HepG2 (cell line): ENCODE measurements at regions not wholly inside any gene's neighbourhood (a gene's known extent, or its start where the extent isn't known, plus 50 kb on each side); places are given as distances from the start of the nearest gene placed in this dataset.

Experiments used
- ATAC-seq: fragments of 200-7000 bp; cut with Tn5 transposase; 3 replicates; pipeline ENCODE4 v1.9.1; 2020; ENCODE audit warnings: mild to moderate bottlenecking, moderate library complexity
- BruUV-seq: library from RNA; stranded (reverse); fragments of 400-500 nt; replicated peaks from 2 replicates; lab custom pipeline; 2021; lab: Mats Ljungman, UMichigan
- CTCF ChIA-PET: fragments of 300-600 bp; formaldehyde crosslinking; extraction: SDS; loops from one replicate; lab custom pipeline; 2021; ENCODE audit warnings: low total read pairs, inconsistent platforms, low intra/inter-chr PET ratio; lab: Yijun Ruan, JAX
- POLR2A ChIA-PET: fragments of 350-600 bp; sonication (Branson Sonifier 250); formaldehyde crosslinking; loops from one replicate; lab custom pipeline; 2020; ENCODE audit warnings: antibody characterized with exemption, inconsistent platforms; lab: Yijun Ruan, JAX
- DNase-seq: peaks from one replicate; pipeline ENCODE4 v3.0.0-alpha.2; 2015; ENCODE audit warnings: low spot score
- FAIRE-seq: peaks from 3 replicates; lab custom pipeline; 2011; peaks lifted over from hg19 to GRCh38; lab: Jason Lieb, UNC
- H2AFZ ChIP-seq: one replicate; pipeline ENCODE4 v1.6.1; 2011; ENCODE audit warnings: low read length, inconsistent platforms
- H3K27ac ChIP-seq: fragments of 300-600 bp; 3 replicates; pipeline ENCODE4 v1.8.0; 2011; ENCODE audit warnings: mixed run types, mild to moderate bottlenecking, mixed read lengths, low read length, inconsistent platforms; ENCODE audit not compliant: insufficient read depth; ENCODE audit errors: extremely low read length
- H3K27me3 ChIP-seq, 2 experiments: fragments of 200-600 bp in 1 of 2; 2 replicates in 1 of 2; 3 replicates in 1 of 2; pipeline versions ENCODE4 v1.6.0 to v1.8.0; 2011; ENCODE audit warnings: low read length in 2 of 2, mild to moderate bottlenecking in 2 of 2, moderate library complexity in 2 of 2, inconsistent platforms in 1 of 2; ENCODE audit not compliant: insufficient read depth in 2 of 2, control insufficient read depth in 1 of 2
- H3K36me3 ChIP-seq, 2 experiments: fragments of 200-600 bp in 1 of 2; replicated peaks in 1 of 2; 2 replicates in 1 of 2; 3 replicates in 1 of 2; pipeline versions ENCODE4 v1.5.1 to v1.8.0; 2011; ENCODE audit warnings: low read length in 2 of 2, inconsistent platforms in 1 of 2; ENCODE audit not compliant: insufficient read depth in 2 of 2, control insufficient read depth in 1 of 2
- H3K4me1 ChIP-seq: 2 replicates; pipeline ENCODE4 v1.5.1; 2012; ENCODE audit warnings: low read length, inconsistent platforms; ENCODE audit not compliant: insufficient read depth
- H3K4me2 ChIP-seq: 2 replicates; pipeline ENCODE4 v1.6.0; 2011; ENCODE audit warnings: low read depth, low read length, inconsistent platforms
- H3K4me3 ChIP-seq, 3 experiments: fragments of 200-600 bp in 1 of 3; sonication (generic), shearing (Covaris generic) in 1 of 3; replicated peaks in 1 of 3; 2 replicates each; pipeline ENCODE4 v1.5.1; 2011 to 2016; ENCODE audit warnings: low read length in 3 of 3, inconsistent platforms in 2 of 3, low read depth in 2 of 3, mild to moderate bottlenecking in 2 of 3, control low read depth in 1 of 3, mixed read lengths in 1 of 3; ENCODE audit not compliant: insufficient read depth in 1 of 3
- H3K79me2 ChIP-seq: one replicate; pipeline ENCODE4 v1.6.1; 2011; ENCODE audit warnings: low read length, inconsistent platforms; ENCODE audit not compliant: insufficient read depth
- H3K9ac ChIP-seq: 2 replicates; pipeline ENCODE4 v1.6.0; 2011; ENCODE audit warnings: mild to moderate bottlenecking, low read depth, low read length, inconsistent platforms; ENCODE audit not compliant: insufficient read depth
- H3K9me3 ChIP-seq: 2 replicates; pipeline ENCODE4 v1.5.1; 2012; ENCODE audit warnings: mild to moderate bottlenecking, low read length
- H4K20me1 ChIP-seq: 2 replicates; pipeline ENCODE4 v1.6.0; 2011; ENCODE audit warnings: inconsistent platforms, mild to moderate bottlenecking, low read length, moderate library complexity; ENCODE audit not compliant: insufficient read depth
- CAMTA2 ChIP-seq: sonication (generic); formaldehyde crosslinking; IDR thresholded peaks from 2 replicates; pipeline ENCODE4 v1.4.0; 2020; ENCODE audit warnings: mild to moderate bottlenecking, missing genetic modification reagents, borderline replicate concordance
- HNRNPLL ChIP-seq: fragments of 200-400 bp; formaldehyde crosslinking; IDR thresholded peaks from 2 replicates; pipeline ENCODE4 v1.6.1; 2017; ENCODE audit warnings: mild to moderate bottlenecking, low read depth, low read length; ENCODE audit not compliant: poor library complexity, severe bottlenecking
- KLF13 ChIP-seq: sonication (generic); formaldehyde crosslinking; IDR thresholded peaks from 2 replicates; pipeline ENCODE4 v1.4.0; 2020; ENCODE audit warnings: mild to moderate bottlenecking, missing genetic modification reagents
- LCORL ChIP-seq, 2 experiments: fragments of 450-650 bp in 1 of 2; sonication (generic) in 1 of 2; formaldehyde crosslinking in 1 of 2; IDR thresholded peaks; 2 replicates each; pipeline versions ENCODE4 v1.5.0 to v1.6.1; 2017 to 2020; ENCODE audit warnings: antibody characterized with exemption in 1 of 2, missing genetic modification reagents in 1 of 2
- MNT ChIP-seq: fragments of 450-650 bp; IDR thresholded peaks from 2 replicates; pipeline ENCODE4 v1.6.1; 2016
- NR2C2 ChIP-seq: sonication (generic); formaldehyde crosslinking; IDR thresholded peaks from 2 replicates; pipeline ENCODE4 v1.4.0; 2020; ENCODE audit warnings: missing genetic modification reagents, mild to moderate bottlenecking, moderate library complexity, borderline replicate concordance
- PBX3 ChIP-seq: sonication (generic); formaldehyde crosslinking; IDR thresholded peaks from 2 replicates; pipeline ENCODE4 v1.8.1; 2023; ENCODE audit warnings: missing genetic modification reagents, inconsistent platforms, borderline replicate concordance
- REXO4 ChIP-seq: sonication (generic); formaldehyde crosslinking; IDR thresholded peaks from 2 replicates; pipeline ENCODE4 v1.8.0; 2022; ENCODE audit warnings: missing genetic modification reagents, mild to moderate bottlenecking, borderline replicate concordance
- SMC3 ChIP-seq: IDR thresholded peaks from 2 replicates; pipeline ENCODE4 v1.6.1; 2011; ENCODE audit warnings: low read length, improper control_type of control experiment
- ZNF124 ChIP-seq: sonication (generic); formaldehyde crosslinking; IDR thresholded peaks from 2 replicates; pipeline ENCODE4 v1.4.0; 2020; ENCODE audit warnings: missing genetic modification reagents
- ZNF230 ChIP-seq: sonication (generic); formaldehyde crosslinking; IDR thresholded peaks from 2 replicates; pipeline ENCODE4 v1.4.0; 2020; ENCODE audit warnings: mild to moderate bottlenecking, missing genetic modification reagents
- ZNF3 ChIP-seq: IDR thresholded peaks from 2 replicates; pipeline ENCODE4 v1.7.0; 2017; ENCODE audit warnings: inconsistent platforms
- ZNF333 ChIP-seq: sonication (generic); formaldehyde crosslinking; IDR thresholded peaks from 2 replicates; pipeline ENCODE4 v1.4.0; 2020; ENCODE audit warnings: mild to moderate bottlenecking, missing genetic modification reagents, borderline replicate concordance
- ZNF460 ChIP-seq: sonication (generic); formaldehyde crosslinking; IDR thresholded peaks from 2 replicates; pipeline ENCODE4 v1.5.1; 2020; ENCODE audit warnings: missing genetic modification reagents, mild to moderate bottlenecking, borderline replicate concordance
- ZNF496 ChIP-seq: sonication (generic); formaldehyde crosslinking; IDR thresholded peaks from 2 replicates; pipeline ENCODE4 v1.8.1; 2023; ENCODE audit warnings: mild to moderate bottlenecking, moderate library complexity, missing genetic modification reagents; ENCODE audit not compliant: insufficient replicate concordance
- ZNF546 ChIP-seq: sonication (generic); formaldehyde crosslinking; conservative IDR thresholded peaks from 2 replicates; pipeline ENCODE4 v1.8.1; 2023; ENCODE audit warnings: mild to moderate bottlenecking, missing genetic modification reagents
- ZNF720 ChIP-seq: sonication (generic); formaldehyde crosslinking; IDR thresholded peaks from 2 replicates; pipeline ENCODE4 v1.4.0; 2020; ENCODE audit warnings: missing genetic modification reagents
- WGBS: methylation state at CpG from one replicate; pipeline ENCODE4 v1.1.6; 2017; ENCODE audit warnings: low lambda C conversion rate; 5-methylcytosine and 5-hydroxymethylcytosine counted together
- in situ Hi-C: cut with HindIII; loops from 2 replicates; pipeline ENCODE4 v1.10.0; 2017; ENCODE audit warnings: low pct_unique_long_range_greater_than_20kb; ENCODE audit not compliant: extremely low pct_ligation_motif_present
- intact Hi-C: fragments of 100-400 bp; cut with micrococcal nuclease; formaldehyde crosslinking; loops from one replicate; pipeline ENCODE4 v1.10.0; 2022; ENCODE audit not compliant: unreplicated experiment
- TF ChIP-seq, protein P1 (sequence below), 2 experiments: sonication (generic) in 1 of 2; formaldehyde crosslinking in 1 of 2; IDR thresholded peaks; 2 replicates each; pipeline versions ENCODE4 v1.4.0 to v1.6.1; 2016 to 2020; ENCODE audit warnings: borderline replicate concordance in 1 of 2, low read depth in 1 of 2, mild to moderate bottlenecking in 1 of 2, missing genetic modification reagents in 1 of 2

GRCh38 chr5:174448662-174449061, 275.7 kb upstream of the MSX2 start (continued):
- TF ChIP-seq, protein P1, sequence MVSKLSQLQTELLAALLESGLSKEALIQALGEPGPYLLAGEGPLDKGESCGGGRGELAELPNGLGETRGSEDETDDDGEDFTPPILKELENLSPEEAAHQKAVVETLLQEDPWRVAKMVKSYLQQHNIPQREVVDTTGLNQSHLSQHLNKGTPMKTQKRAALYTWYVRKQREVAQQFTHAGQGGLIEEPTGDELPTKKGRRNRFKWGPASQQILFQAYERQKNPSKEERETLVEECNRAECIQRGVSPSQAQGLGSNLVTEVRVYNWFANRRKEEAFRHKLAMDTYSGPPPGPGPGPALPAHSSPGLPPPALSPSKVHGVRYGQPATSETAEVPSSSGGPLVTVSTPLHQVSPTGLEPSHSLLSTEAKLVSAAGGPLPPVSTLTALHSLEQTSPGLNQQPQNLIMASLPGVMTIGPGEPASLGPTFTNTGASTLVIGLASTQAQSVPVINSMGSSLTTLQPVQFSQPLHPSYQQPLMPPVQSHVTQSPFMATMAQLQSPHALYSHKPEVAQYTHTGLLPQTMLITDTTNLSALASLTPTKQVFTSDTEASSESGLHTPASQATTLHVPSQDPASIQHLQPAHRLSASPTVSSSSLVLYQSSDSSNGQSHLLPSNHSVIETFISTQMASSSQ (IDR thresholded peaks at IDR 0.05; ENCODE audit: low read depth): no peak
- TF ChIP-seq, protein P1 (CRISPR knock-in tag; IDR thresholded peaks at IDR 0.05; ENCODE audit: borderline replicate concordance): no peak
- TF ChIP-seq ZNF496 (CRISPR knock-in tag) (no peak), ZNF720 (CRISPR knock-in tag) (no peak), HNRNPLL (no peak), PBX3 (no peak), KLF13 (CRISPR knock-in tag) (no peak)
- TF ChIP-seq, all 625 proteins: peak for 0

DNA sequence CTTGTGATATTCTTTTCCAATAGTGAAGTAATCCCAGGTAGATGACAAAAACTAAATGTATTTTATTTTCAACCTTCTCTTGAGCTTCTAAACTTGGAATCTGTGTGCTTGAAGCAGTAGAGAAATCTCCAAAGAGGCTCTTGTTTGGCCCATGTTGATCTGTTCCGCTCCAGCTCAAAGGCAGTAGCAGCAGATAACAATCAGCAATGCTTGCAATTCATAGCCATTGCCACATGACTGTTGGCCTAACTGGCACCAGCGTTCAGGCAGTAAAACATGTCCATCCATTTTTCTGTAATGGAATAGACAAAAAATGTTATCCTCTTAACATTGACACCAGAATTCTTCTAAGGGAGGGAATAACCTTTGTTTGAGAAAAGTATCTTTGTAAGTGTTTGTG, 270.7 kb upstream of the MSX2 start:
- Histone ChIP-seq H3K4me2 (no peak overlapping the region), H3K27me3 (no peaks in the 10 kb centered on the region; a peak in 1 of 5 replicates), H3K36me3 (no peaks in the 10 kb centered on the region), H3K27ac (no peak overlapping the region), H4K20me1 (no peaks in the 10 kb centered on the region), H3K79me2 (no peaks in the 10 kb centered on the region), H3K9me3 (no peaks in the 10 kb centered on the region), H3K4me1 (no peaks in the 10 kb centered on the region), H3K9ac (no peak overlapping the region), H3K4me3 (no peak overlapping the region), H2AFZ (no peak overlapping the region)
- in situ Hi-C loops: no loop called here
- ChIA-PET POLR2A (no interaction called here), CTCF (no interaction called here)
- ATAC-seq: no peak
- DNase-seq: no peak
- FAIRE-seq: no peak
- no TSS peak for BruUV-seq
- 20% methylated on average over 2 of the region's 2 CpGs for WGBS
- TF ChIP-seq ZNF124 (CRISPR knock-in tag) (no peak), SMC3 (no peak), NR2C2 (CRISPR knock-in tag) (no peak), ZNF333 (CRISPR knock-in tag) (no peak), ZNF546 (CRISPR knock-in tag) (no peak), CAMTA2 (CRISPR knock-in tag) (no peak), MNT (no peak), REXO4 (no peak), LCORL (IDR thresholded peaks at IDR 0.05) (no peak), LCORL (CRISPR knock-in tag; IDR thresholded peaks at IDR 0.05) (no peak), ZNF3 (CRISPR knock-in tag) (no peak), ZNF230 (no peak), ZNF460 (CRISPR knock-in tag) (no peak)
- intact Hi-C loops: no loop called here
